H1 (cell line): ENCODE measurements at regions not wholly inside any gene's neighbourhood (a gene's known extent, or its start where the extent isn't known, plus 50 kb on each side); places are given as distances from the start of the nearest gene placed in this dataset.

Experiments used
- CTCF ChIA-PET: fragments of 300-600 bp; sonication (Branson Sonifier 250); formaldehyde crosslinking; loops from one replicate; lab custom pipeline; 2021; ENCODE audit not compliant: partially characterized antibody; lab: Charles Lee
- POLR2A ChIA-PET: fragments of 300-600 bp; sonication (Branson Sonifier 250); formaldehyde crosslinking; loops from one replicate; lab custom pipeline; 2021; ENCODE audit warnings: inconsistent platforms; ENCODE audit not compliant: partially characterized antibody; lab: Charles Lee
- DNase-seq, 2 experiments: peaks; one replicate each; pipeline versions ENCODE4 v3.0.0 to v3.0.0-alpha.2; 2010 to 2022; ENCODE audit warnings: low spot score in 2 of 2, low read depth in 1 of 2, mixed read lengths in 1 of 2
- FAIRE-seq: peaks from 2 replicates; lab custom pipeline; 2011; peaks lifted over from hg19 to GRCh38; lab: Jason Lieb, UNC
- H2AFZ ChIP-seq: 2 replicates; pipeline ENCODE4 v1.8.1; 2012; ENCODE audit warnings: low read length, inconsistent platforms
- H2AK5ac ChIP-seq: 2 replicates; pipeline ENCODE4 v1.6.1; 2013; ENCODE audit warnings: low read depth, low read length
- H2BK120ac ChIP-seq: replicated peaks from 2 replicates; pipeline ENCODE3; 2013; ENCODE audit warnings: low read depth, low read length, inconsistent platforms
- H2BK12ac ChIP-seq: 2 replicates; pipeline ENCODE4 v1.6.1; 2013; ENCODE audit warnings: low read depth, low read length
- H2BK15ac ChIP-seq: 2 replicates; pipeline ENCODE4 v1.6.1; 2013; ENCODE audit warnings: low read length
- H2BK20ac ChIP-seq: 2 replicates; pipeline ENCODE4 v1.6.1; 2013; ENCODE audit warnings: low read length
- H2BK5ac ChIP-seq: 2 replicates; pipeline ENCODE4 v1.6.1; 2013; ENCODE audit warnings: low read depth, low read length
- H3K14ac ChIP-seq: 2 replicates; pipeline ENCODE4 v1.6.1; 2013; ENCODE audit warnings: inconsistent platforms; ENCODE audit not compliant: insufficient read length
- H3K18ac ChIP-seq: 2 replicates; pipeline ENCODE4 v1.6.1; 2013; ENCODE audit warnings: low read length; ENCODE audit errors: extremely low read depth
- H3K23ac ChIP-seq: 2 replicates; pipeline ENCODE4 v1.6.1; 2013; ENCODE audit warnings: inconsistent platforms; ENCODE audit not compliant: insufficient read length
- H3K23me2 ChIP-seq: 2 replicates; pipeline ENCODE4 v1.6.1; 2013; ENCODE audit warnings: low read depth, low read length
- H3K27ac ChIP-seq: 2 replicates; pipeline ENCODE4 v1.6.1; 2011; ENCODE audit warnings: low read depth, low read length, inconsistent platforms
- H3K27me3 ChIP-seq, 4 experiments: replicated peaks in 1 of 4; 1 replicate in 1 of 4; 2 replicates in 3 of 4; pipeline versions ENCODE4 v1.6.1 to v1.8.1; 2011 to 2013; ENCODE audit warnings: low read length in 3 of 4, mild to moderate bottlenecking in 3 of 4, inconsistent platforms in 2 of 4, mixed read lengths in 2 of 4, moderate library complexity in 1 of 4; ENCODE audit not compliant: control insufficient read depth in 3 of 4, insufficient read depth in 3 of 4; ENCODE audit errors: extremely low read depth in 1 of 4
- H3K36me3 ChIP-seq, 4 experiments: 2 replicates each; pipeline versions ENCODE4 v1.6.1 to v1.8.1; 2011 to 2013; ENCODE audit warnings: mild to moderate bottlenecking in 4 of 4, low read length in 3 of 4, moderate library complexity in 2 of 4, control low read depth in 1 of 4, inconsistent platforms in 1 of 4; ENCODE audit not compliant: insufficient read depth in 4 of 4, control insufficient read depth in 2 of 4
- H3K4ac ChIP-seq: replicated peaks from 2 replicates; pipeline ENCODE3; 2013; ENCODE audit warnings: low read length, low read depth, mixed read lengths, inconsistent platforms; ENCODE audit not compliant: insufficient read length
- H3K4me1 ChIP-seq, 4 experiments: replicated peaks in 1 of 4; 1 replicate in 1 of 4; 2 replicates in 3 of 4; pipeline versions ENCODE4 v1.6.1 to v1.8.1; 2011 to 2013; ENCODE audit warnings: low read length in 3 of 4, inconsistent platforms in 2 of 4, mixed read lengths in 1 of 4; ENCODE audit not compliant: insufficient read depth in 4 of 4, control insufficient read depth in 3 of 4
- H3K4me2 ChIP-seq, 2 experiments: 2 replicates each; pipeline versions ENCODE4 v1.6.1 to v1.8.1; 2011 to 2013; ENCODE audit warnings: low read depth in 2 of 2, low read length in 2 of 2, control low read depth in 1 of 2, inconsistent platforms in 1 of 2, mild to moderate bottlenecking in 1 of 2; ENCODE audit not compliant: insufficient read depth in 1 of 2
- H3K4me3 ChIP-seq, 4 experiments: fragments of 200-600, 300-600 bp in 1 of 4; sonication (generic), shearing (Covaris generic), sonication (Bioruptor Twin) in 1 of 4; 2 replicates each; pipeline versions ENCODE4 v1.5.1 to v1.8.1; 2011 to 2016; ENCODE audit warnings: low read length in 4 of 4, low read depth in 3 of 4, control low read depth in 2 of 4, inconsistent platforms in 2 of 4, mild to moderate bottlenecking in 2 of 4, mixed read lengths in 1 of 4, moderate library complexity in 1 of 4; ENCODE audit not compliant: insufficient read depth in 2 of 4; ENCODE audit errors: extremely low read depth in 1 of 4
- H3K56ac ChIP-seq: replicated peaks from 2 replicates; pipeline ENCODE3; 2013; ENCODE audit warnings: low read depth, mild to moderate bottlenecking, mixed read lengths, low read length, inconsistent platforms; ENCODE audit not compliant: insufficient read length
- H3K79me1 ChIP-seq: 2 replicates; pipeline ENCODE4 v1.6.1; 2013; ENCODE audit warnings: low read depth, low read length, control low read depth
- H3K79me2 ChIP-seq, 2 experiments: 2 replicates each; pipeline versions ENCODE4 v1.6.1 to v1.8.1; 2012 to 2013; ENCODE audit warnings: low read length in 2 of 2, mild to moderate bottlenecking in 2 of 2, inconsistent platforms in 1 of 2; ENCODE audit not compliant: insufficient read depth in 2 of 2, control insufficient read depth in 1 of 2
- H3K9ac ChIP-seq, 4 experiments: replicated peaks in 1 of 4; 1 replicate in 1 of 4; 2 replicates in 3 of 4; pipeline versions ENCODE4 v1.6.1 to v1.8.1; 2011 to 2013; ENCODE audit warnings: low read depth in 3 of 4, low read length in 3 of 4, control low read depth in 2 of 4, mild to moderate bottlenecking in 2 of 4, moderate library complexity in 2 of 4, inconsistent platforms in 1 of 4; ENCODE audit errors: extremely low read depth in 1 of 4
- H3K9me3 ChIP-seq, 2 experiments: 2 replicates each; pipeline versions ENCODE4 v1.6.1 to v1.8.1; 2012 to 2013; ENCODE audit warnings: mild to moderate bottlenecking in 2 of 2, moderate library complexity in 2 of 2, control low read depth in 1 of 2, inconsistent platforms in 1 of 2, low read depth in 1 of 2, low read length in 1 of 2, mixed read lengths in 1 of 2; ENCODE audit not compliant: insufficient read depth in 2 of 2
- H4K20me1 ChIP-seq, 2 experiments: replicated peaks in 1 of 2; 2 replicates each; pipeline versions ENCODE3 to v1.8.1; 2011 to 2013; ENCODE audit warnings: inconsistent platforms in 2 of 2, low read length in 2 of 2, mild to moderate bottlenecking in 1 of 2; ENCODE audit not compliant: insufficient read depth in 2 of 2, control insufficient read depth in 1 of 2
- H4K5ac ChIP-seq: 2 replicates; pipeline ENCODE4 v1.6.1; 2013; ENCODE audit warnings: low read length, low read depth, mixed read lengths, inconsistent platforms; ENCODE audit not compliant: insufficient read length
- H4K8ac ChIP-seq: 2 replicates; pipeline ENCODE4 v1.8.0; 2013; ENCODE audit warnings: mild to moderate bottlenecking, moderate library complexity, low read length, inconsistent platforms; ENCODE audit not compliant: insufficient read depth; ENCODE audit errors: extremely low read depth
- H4K91ac ChIP-seq: replicated peaks from 2 replicates; pipeline ENCODE3; 2013; ENCODE audit warnings: low read length, mixed read lengths, inconsistent platforms; ENCODE audit not compliant: insufficient read length
- BACH1 ChIP-seq: IDR thresholded peaks from 2 replicates; pipeline ENCODE4 v1.6.1; 2012; ENCODE audit warnings: low read length, improper control_type of control experiment
- CBX5 ChIP-seq: fragments of 300-800, 300-1000 bp; sonication (generic); IDR thresholded peaks from 2 replicates; pipeline ENCODE4 v1.7.1; 2016; ENCODE audit warnings: antibody characterized with exemption, low read length, low read depth
- CHD1 ChIP-seq: IDR thresholded peaks from 2 replicates; pipeline ENCODE4 v1.6.1; 2012; ENCODE audit warnings: low read depth, low read length, improper control_type of control experiment
- HDAC2 ChIP-seq, 2 experiments: fragments of 300-600 bp in 1 of 2; sonication (generic) in 1 of 2; IDR thresholded peaks; 2 replicates each; pipeline ENCODE4 v1.6.1; 2011 to 2012; ENCODE audit warnings: low read depth in 2 of 2, low read length in 2 of 2, mild to moderate bottlenecking in 2 of 2, moderate library complexity in 2 of 2, borderline replicate concordance in 1 of 2, inconsistent platforms in 1 of 2
- KDM5A ChIP-seq: fragments of 200-600 bp; IDR thresholded peaks from 2 replicates; pipeline ENCODE4 v1.7.1; 2012; ENCODE audit warnings: mild to moderate bottlenecking, low read length, inconsistent platforms, mixed read lengths
- POU5F1 ChIP-seq: IDR thresholded peaks from 2 replicates; pipeline ENCODE4 v1.6.1; 2011; ENCODE audit warnings: low read depth, mild to moderate bottlenecking, low read length, moderate library complexity
- SIRT6 ChIP-seq: IDR thresholded peaks from one replicate; pipeline ENCODE4 v1.7.1; 2012; ENCODE audit warnings: low read length, inconsistent platforms
- SP1 ChIP-seq: IDR thresholded peaks from 2 replicates; pipeline ENCODE4 v1.6.1; 2011; ENCODE audit warnings: low read depth, low read length
- SP2 ChIP-seq: IDR thresholded peaks from 2 replicates; pipeline ENCODE4 v1.6.1; 2012; ENCODE audit warnings: mild to moderate bottlenecking, low read length, inconsistent platforms
- WGBS, 2 experiments: shearing (Covaris generic) in 1 of 2; methylation state at CpG; one replicate each; pipeline versions ENCODE4 v1.1.6 to v1.1.7; 2013 to 2015; ENCODE audit warnings: low lambda C conversion rate in 2 of 2, mixed read lengths in 2 of 2, inconsistent platforms in 1 of 2, low coverage in 1 of 2, missing lambda C conversion rate in 1 of 2; ENCODE audit not compliant: insufficient replicate concordance in 2 of 2, insufficient coverage in 1 of 2, insufficient read length in 1 of 2; ENCODE audit errors: extremely low coverage in 1 of 2, missing lambda C conversion rate in 1 of 2; 5-methylcytosine and 5-hydroxymethylcytosine counted together

- peaks cover 0 to 2% of the 10 kb centered on the region in 2 experiments for H4K20me1 ChIP-seq
- H3K79me2 ChIP-seq: no peaks in the 10 kb centered on the region
- H3K23ac ChIP-seq: no peak overlapping the region
- no peaks in the 10 kb centered on the region for H3K36me3 ChIP-seq
- H4K5ac ChIP-seq: no peak overlapping the region
- H3K4me1 ChIP-seq: peaks cover 0 to 3% (median 2%) of the 10 kb centered on the region in 4 experiments; a peak in 4 of 7 replicates
- H3K4ac ChIP-seq: no peak overlapping the region
- POLR2A ChIA-PET: no interaction called here
- no peak overlapping the region for H2BK12ac ChIP-seq
- H4K91ac ChIP-seq: no peak overlapping the region
- FAIRE-seq (no peak), DNase-seq (no peak)
- H3K4me2 ChIP-seq: no peak overlapping the region
- H2AK5ac ChIP-seq: no peak overlapping the region
- no peaks in the 10 kb centered on the region for H3K79me1 ChIP-seq
- no peak overlapping the region for H3K18ac ChIP-seq
- H3K9me3 ChIP-seq: no peaks in the 10 kb centered on the region; a peak in 1 of 4 replicates
- H3K14ac ChIP-seq: no peak overlapping the region
- H3K27me3 ChIP-seq: no peaks in the 10 kb centered on the region
- no peak overlapping the region for H2AFZ ChIP-seq
- peak overlapping the region; percentile 74; the same call in 1 of the 2 replicates for H2BK15ac ChIP-seq
- no peak overlapping the region for H3K9ac ChIP-seq
- no peak overlapping the region for H2BK120ac ChIP-seq
- H3K27ac ChIP-seq: no peak overlapping the region
- H3K4me3 ChIP-seq: no peak overlapping the region
- no peak overlapping the region for H3K56ac ChIP-seq
- no peak overlapping the region for H4K8ac ChIP-seq
- 88% methylated on average over 12 of the region's 12 CpGs; no CpG with 5 or more reads in 1 of the 2 experiments for WGBS, 2 experiments
- no peak overlapping the region for H2BK20ac ChIP-seq
- H2BK5ac ChIP-seq: no peak overlapping the region
- TF ChIP-seq HDAC2 (IDR thresholded peaks at IDR 0.05; ENCODE audit: borderline replicate concordance in 1 of 2, low read depth in 2 of 2, low read length in 2 of 2) (no peak), KDM5A (no peak), POU5F1 (no peak), SP1 (no peak), BACH1 (no peak), CBX5 (no peak), SP2 (no peak), SIRT6 (no peak), CHD1 (no peak)
- H3K23me2 ChIP-seq: no peaks in the 10 kb centered on the region
- CTCF ChIA-PET: interaction anchor here (0.6 to 2.5 kb wide), 4 partner anchors 9 to 26 kb away, joined by 3 to 13 read pairs (median 4); no protein-coding TSS in a partner anchor
Measured at GRCh38 chr12:124719231-124719630, 144.4 kb downstream of the SCARB1 start.
